ENCODE measurements at regions not wholly inside any gene's neighbourhood (a gene's known extent, or its start where the extent isn't known, plus 50 kb on each side); places are given as distances from the start of the nearest gene placed in this dataset.

GRCh38 chr7:113787106-113787505, 131.7 kb downstream of the PPP1R3A start:
- no peaks in the 10 kb centered on the region for H3K36me3 ChIP-seq
- no peaks in the 10 kb centered on the region for H3K9me3 ChIP-seq
- no peaks in the 10 kb centered on the region for H3K4me1 ChIP-seq
- no peak overlapping the region for H3K27ac ChIP-seq
- no peak for DNase-seq (ENCODE audit: low spot score in 2 of 2)
- WGBS, 2 donors: 76 to 83% methylated on average over 2 of the region's 2 CpGs
- no peak overlapping the region for H3K4me3 ChIP-seq
- TF ChIP-seq CTCF (IDR thresholded peaks at IDR 0.05) (no peak), POLR2A (IDR thresholded peaks at IDR 0.05) (no peak), EP300 (IDR thresholded peaks at IDR 0.05) (no peak)
- no peaks in the 10 kb centered on the region for H3K27me3 ChIP-seq

- 85 to 92% methylated on average over 3 of the region's 3 CpGs for WGBS, 2 donors
These were observed 133.9 kb downstream of the PPP1R3A start for GRCh38 chr7:113784956-113785355.

GRCh38 chr7:113784316-113784715, 134.5 kb downstream of the PPP1R3A start:
- TF ChIP-seq CTCF (IDR thresholded peaks at IDR 0.05): no peak
- no peak for TF ChIP-seq POLR2A (IDR thresholded peaks at IDR 0.05)
- no peak for TF ChIP-seq EP300 (IDR thresholded peaks at IDR 0.05)
- H3K27ac ChIP-seq: no peak overlapping the region
- no peaks in the 10 kb centered on the region for H3K4me1 ChIP-seq
- no peaks in the 10 kb centered on the region for H3K27me3 ChIP-seq
- no peak for DNase-seq (ENCODE audit: low spot score in 2 of 2)
- no peaks in the 10 kb centered on the region for H3K9me3 ChIP-seq
- no peaks in the 10 kb centered on the region for H3K36me3 ChIP-seq
- no peak overlapping the region for H3K4me3 ChIP-seq
- WGBS, 2 donors: 66 to 80% methylated on average over 2 of the region's 2 CpGs

More at GRCh38 chr7:113784956-113785355, 133.9 kb downstream of the PPP1R3A start:
- Histone ChIP-seq H3K9me3 (no peaks in the 10 kb centered on the region), H3K4me1 (no peaks in the 10 kb centered on the region), H3K27ac (no peak overlapping the region), H3K27me3 (no peaks in the 10 kb centered on the region), H3K4me3 (no peak overlapping the region), H3K36me3 (no peaks in the 10 kb centered on the region)
- DNase-seq (ENCODE audit: low spot score in 2 of 2): no peak
- TF ChIP-seq POLR2A (IDR thresholded peaks at IDR 0.05) (no peak), CTCF (IDR thresholded peaks at IDR 0.05) (no peak), EP300 (IDR thresholded peaks at IDR 0.05) (no peak)

- H3K27me3 ChIP-seq: no peaks in the 10 kb centered on the region
- H3K9me3 ChIP-seq: no peaks in the 10 kb centered on the region
- H3K27ac ChIP-seq: no peak overlapping the region
- DNase-seq (ENCODE audit: low spot score in 2 of 2): no peak
- no peak overlapping the region for H3K4me3 ChIP-seq
- no peaks in the 10 kb centered on the region for H3K4me1 ChIP-seq
- H3K36me3 ChIP-seq: no peaks in the 10 kb centered on the region
- TF ChIP-seq POLR2A (IDR thresholded peaks at IDR 0.05) (no peak), EP300 (IDR thresholded peaks at IDR 0.05) (no peak), CTCF (IDR thresholded peaks at IDR 0.05) (no peak)
- 90% methylated on average over 4 of the region's 4 CpGs for WGBS, 2 donors
These were observed 135.4 kb downstream of the PPP1R3A start for GRCh38 chr7:113783403-113783802.

GRCh38 chr7:113775804-113776203, 143.0 kb downstream of the PPP1R3A start:
- Histone ChIP-seq H3K27me3 (no peaks in the 10 kb centered on the region), H3K27ac (no peak overlapping the region), H3K4me1 (no peaks in the 10 kb centered on the region), H3K9me3 (no peaks in the 10 kb centered on the region), H3K36me3 (no peaks in the 10 kb centered on the region), H3K4me3 (no peak overlapping the region)
- no peak for DNase-seq (ENCODE audit: low spot score in 2 of 2)
- whole genome bisulfite sequencing, 2 donors: 81 to 86% methylated on average over 1 of the region's 1 CpG
- no peak for TF ChIP-seq EP300 (IDR thresholded peaks at IDR 0.05)
- TF ChIP-seq POLR2A (IDR thresholded peaks at IDR 0.05): no peak
- no peak for TF ChIP-seq CTCF (IDR thresholded peaks at IDR 0.05)
